Colonic mucosa (tissue), 4 donors: ENCODE measurements at regions not wholly inside any gene's neighbourhood (a gene's known extent, or its start where the extent isn't known, plus 50 kb on each side); places are given as distances from the start of the nearest gene placed in this dataset.

Source experiments
- DNase-seq: peaks from one replicate; pipeline ENCODE4 v3.0.0-alpha.2; 2020
- H3K27ac ChIP-seq: fragments of 200-600 bp; one replicate; pipeline ENCODE4 v1.8.0; 2021
- H3K27me3 ChIP-seq: fragments of 200-600 bp; one replicate; pipeline ENCODE4 v1.8.0; 2021
- H3K36me3 ChIP-seq: fragments of 200-600 bp; one replicate; pipeline ENCODE4 v1.8.0; 2021
- H3K4me1 ChIP-seq: fragments of 200-600 bp; one replicate; pipeline ENCODE4 v1.8.0; 2021; ENCODE audit warnings: mild to moderate bottlenecking
- H3K4me3 ChIP-seq: fragments of 200-600 bp; one replicate; pipeline ENCODE4 v1.8.0; 2021
- H3K9ac ChIP-seq, 2 donors: one replicate each; pipeline ENCODE4 v1.7.0; 2013; ENCODE audit warnings: control low read depth in 2 of 2, low read depth in 2 of 2, low read length in 2 of 2
- H3K9me3 ChIP-seq: fragments of 200-600 bp; one replicate; pipeline ENCODE4 v1.8.0; 2021
- intact Hi-C: fragments of 100-400 bp; cut with DNase I; formaldehyde crosslinking; loops from one replicate; pipeline ENCODE4 v1.14.1; 2022
- TF ChIP-seq, protein P1 (sequence below): fragments of 200-600 bp; IDR thresholded peaks from one replicate; pipeline ENCODE4 v1.8.0; 2022; ENCODE audit warnings: antibody characterized with exemption, mild to moderate bottlenecking
- donor health status: healthy.
- donor health status: DM: no; HTN: no; CAD: no.
- donor health status: DM: no; HTN: no; CAD: no.

DNA sequence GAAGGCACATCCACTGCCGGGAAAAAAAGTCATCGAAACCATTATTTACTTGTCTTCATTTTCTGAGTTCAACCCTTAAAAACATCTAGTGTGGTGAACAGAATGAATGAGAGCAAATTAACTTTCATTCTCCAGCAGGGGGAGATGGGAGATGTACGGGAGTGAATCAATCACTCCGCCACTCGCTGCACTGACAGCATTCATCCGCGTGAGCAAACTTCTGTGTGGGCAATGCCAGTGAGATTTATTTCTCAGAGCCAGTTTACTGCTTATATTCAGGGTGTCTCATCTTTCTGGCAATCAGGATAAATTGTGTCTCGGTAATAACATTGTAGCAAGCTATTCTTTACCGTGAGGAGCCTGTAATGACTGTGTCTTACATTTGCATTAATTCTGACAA lies 463.6 kb upstream of the MIS18BP1 start:
- intact Hi-C loops: no loop called here
- Histone ChIP-seq H3K27me3 (no peaks in the 10 kb centered on the region), H3K9me3 (no peaks in the 10 kb centered on the region), H3K36me3 (no peaks in the 10 kb centered on the region), H3K4me3 (no peak overlapping the region), H3K4me1 (no peaks in the 10 kb centered on the region), H3K27ac (no peak overlapping the region), H3K9ac (no peak overlapping the region)
- DNase-seq: no peak
- TF ChIP-seq, protein P1, sequence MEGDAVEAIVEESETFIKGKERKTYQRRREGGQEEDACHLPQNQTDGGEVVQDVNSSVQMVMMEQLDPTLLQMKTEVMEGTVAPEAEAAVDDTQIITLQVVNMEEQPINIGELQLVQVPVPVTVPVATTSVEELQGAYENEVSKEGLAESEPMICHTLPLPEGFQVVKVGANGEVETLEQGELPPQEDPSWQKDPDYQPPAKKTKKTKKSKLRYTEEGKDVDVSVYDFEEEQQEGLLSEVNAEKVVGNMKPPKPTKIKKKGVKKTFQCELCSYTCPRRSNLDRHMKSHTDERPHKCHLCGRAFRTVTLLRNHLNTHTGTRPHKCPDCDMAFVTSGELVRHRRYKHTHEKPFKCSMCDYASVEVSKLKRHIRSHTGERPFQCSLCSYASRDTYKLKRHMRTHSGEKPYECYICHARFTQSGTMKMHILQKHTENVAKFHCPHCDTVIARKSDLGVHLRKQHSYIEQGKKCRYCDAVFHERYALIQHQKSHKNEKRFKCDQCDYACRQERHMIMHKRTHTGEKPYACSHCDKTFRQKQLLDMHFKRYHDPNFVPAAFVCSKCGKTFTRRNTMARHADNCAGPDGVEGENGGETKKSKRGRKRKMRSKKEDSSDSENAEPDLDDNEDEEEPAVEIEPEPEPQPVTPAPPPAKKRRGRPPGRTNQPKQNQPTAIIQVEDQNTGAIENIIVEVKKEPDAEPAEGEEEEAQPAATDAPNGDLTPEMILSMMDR: no peak

DNA sequence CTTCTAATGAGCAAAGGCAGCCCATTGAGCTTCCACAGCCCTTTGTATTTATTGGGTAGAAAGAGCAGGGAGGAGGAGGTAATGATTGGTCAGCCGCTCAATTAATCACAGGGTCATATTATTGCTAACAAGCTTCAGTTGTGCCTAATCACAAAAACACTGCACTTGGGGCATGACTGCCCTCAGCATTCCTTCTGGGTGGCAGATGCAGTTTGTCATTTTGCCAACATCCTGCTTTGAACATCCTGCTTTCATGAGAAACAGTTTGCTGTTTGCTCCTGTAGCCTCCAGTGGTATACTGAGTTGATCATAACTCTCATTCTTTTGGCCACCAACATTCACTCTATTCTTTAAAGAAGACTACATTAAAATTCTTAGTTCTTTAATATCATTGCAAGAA lies 462.9 kb upstream of the MIS18BP1 start:
- no peaks in the 10 kb centered on the region for H3K36me3 ChIP-seq
- H3K27ac ChIP-seq: no peak overlapping the region
- intact Hi-C loops: no loop called here
- no peak overlapping the region for H3K4me3 ChIP-seq
- H3K4me1 ChIP-seq: no peaks in the 10 kb centered on the region
- DNase-seq: no peak
- H3K9ac ChIP-seq: no peak overlapping the region
- H3K27me3 ChIP-seq: no peaks in the 10 kb centered on the region
- H3K9me3 ChIP-seq: no peaks in the 10 kb centered on the region
- TF ChIP-seq, protein P1: no peak

DNA sequence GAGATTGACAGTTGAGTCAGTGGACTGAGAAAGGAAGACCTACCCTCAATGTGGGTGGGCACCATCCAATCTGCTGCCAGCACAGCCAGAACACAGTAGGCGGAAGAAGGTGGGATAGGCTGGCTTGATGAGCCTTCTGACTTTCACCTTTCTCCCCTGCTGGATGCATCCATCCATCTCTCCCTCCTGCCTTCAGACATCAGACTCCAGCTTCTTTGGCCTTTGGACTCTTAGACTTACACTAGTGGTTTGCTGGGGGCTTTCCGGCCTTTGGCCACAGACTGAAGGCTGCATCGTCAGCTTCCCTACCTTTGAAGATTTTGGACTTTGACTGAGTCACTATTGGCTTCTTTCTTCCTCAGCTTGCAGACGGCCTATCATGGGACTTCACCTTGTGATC lies 456.5 kb upstream of the MIS18BP1 start:
- Histone ChIP-seq H3K27ac (no peak overlapping the region), H3K4me1 (no peaks in the 10 kb centered on the region), H3K36me3 (no peaks in the 10 kb centered on the region), H3K27me3 (no peaks in the 10 kb centered on the region), H3K4me3 (no peak overlapping the region), H3K9me3 (no peaks in the 10 kb centered on the region), H3K9ac (no peak overlapping the region)
- intact Hi-C loops: no loop called here
- TF ChIP-seq, protein P1: no peak
- DNase-seq: no peak

DNA sequence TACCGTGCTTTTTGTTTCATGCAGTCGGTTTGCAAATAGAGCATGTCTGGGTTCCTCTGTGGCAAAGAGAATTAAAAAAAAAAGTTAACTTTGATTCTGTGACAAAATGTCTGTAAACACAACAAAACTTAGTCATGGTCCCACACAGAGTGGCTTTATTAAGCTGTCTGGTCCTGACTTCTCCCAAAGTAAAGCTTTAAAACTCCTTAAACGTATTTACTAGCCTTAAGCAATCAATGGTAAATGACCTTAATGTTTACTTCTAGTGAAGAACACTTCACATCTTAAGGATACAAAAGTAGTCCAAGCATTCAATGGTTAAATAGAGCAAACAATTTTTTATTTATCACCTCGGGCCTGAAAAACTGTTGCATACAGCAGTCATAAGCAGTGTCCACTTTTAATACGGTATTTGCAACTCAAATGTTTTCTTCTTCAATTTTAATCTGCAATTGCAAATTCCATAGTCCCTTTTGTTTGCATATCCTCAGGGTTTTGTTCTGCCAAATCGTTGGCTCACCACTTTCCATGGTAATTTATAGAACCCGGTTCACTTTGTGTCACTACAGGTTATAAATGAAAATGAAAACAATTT lies 453.0 kb upstream of the MIS18BP1 start:
- Histone ChIP-seq H3K27ac (no peak overlapping the region), H3K9me3 (no peaks in the 10 kb centered on the region), H3K4me3 (no peak overlapping the region), H3K9ac (no peak overlapping the region), H3K4me1 (no peaks in the 10 kb centered on the region), H3K36me3 (no peaks in the 10 kb centered on the region), H3K27me3 (no peaks in the 10 kb centered on the region)
- intact Hi-C loops: no loop called here
- DNase-seq: no peak
- TF ChIP-seq, protein P1: no peak

DNA sequence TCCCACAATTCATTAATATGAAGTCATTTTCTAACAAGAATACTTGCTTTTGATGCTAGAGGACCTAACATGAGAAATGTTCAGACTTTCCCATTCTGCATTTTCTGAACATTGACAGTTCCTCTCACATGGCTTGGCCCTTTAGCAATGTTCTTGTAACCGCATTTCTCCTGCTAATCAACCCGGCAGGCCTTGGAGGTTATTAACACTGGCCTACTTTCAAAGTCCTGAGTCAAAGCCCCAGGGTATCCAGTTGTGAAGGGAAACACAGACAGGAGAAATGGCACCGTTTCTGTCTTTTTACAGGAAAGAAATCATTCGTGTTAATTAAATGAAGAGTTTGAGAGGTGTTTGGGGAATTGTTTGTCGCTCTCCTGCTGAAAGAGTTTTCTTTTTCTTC lies 446.5 kb upstream of the MIS18BP1 start:
- DNase-seq: no peak
- intact Hi-C loops: no loop called here
- Histone ChIP-seq H3K9me3 (no peaks in the 10 kb centered on the region), H3K4me3 (no peak overlapping the region), H3K27ac (no peak overlapping the region), H3K36me3 (no peaks in the 10 kb centered on the region), H3K27me3 (no peaks in the 10 kb centered on the region), H3K4me1 (no peaks in the 10 kb centered on the region), H3K9ac (no peak overlapping the region)
- TF ChIP-seq, protein P1: no peak
